ENCODE measurements at regions not wholly inside any gene's neighbourhood (a gene's known extent, or its start where the extent isn't known, plus 50 kb on each side); places are given as distances from the start of the nearest gene placed in this dataset.

DNA sequence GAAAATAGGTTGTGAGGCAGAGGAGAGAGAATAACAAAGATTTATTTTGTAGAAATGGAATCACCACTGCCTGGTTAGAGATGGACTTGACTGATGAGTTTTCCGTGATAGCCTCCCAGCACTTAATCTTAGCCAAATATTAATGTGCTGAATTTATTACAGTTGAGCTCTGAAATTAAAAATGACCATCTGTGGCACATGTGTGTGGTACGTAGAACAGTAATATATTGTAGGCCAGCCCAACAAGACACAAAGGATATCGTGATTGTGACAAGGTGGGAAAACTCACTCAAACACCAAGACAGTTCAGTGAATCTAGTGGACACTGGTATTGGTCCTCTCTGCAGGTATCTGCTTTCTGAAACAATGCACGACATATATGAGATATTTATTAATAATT is 119.4 kb downstream of the HAO1 start:
- TF ChIP-seq, protein P1, sequence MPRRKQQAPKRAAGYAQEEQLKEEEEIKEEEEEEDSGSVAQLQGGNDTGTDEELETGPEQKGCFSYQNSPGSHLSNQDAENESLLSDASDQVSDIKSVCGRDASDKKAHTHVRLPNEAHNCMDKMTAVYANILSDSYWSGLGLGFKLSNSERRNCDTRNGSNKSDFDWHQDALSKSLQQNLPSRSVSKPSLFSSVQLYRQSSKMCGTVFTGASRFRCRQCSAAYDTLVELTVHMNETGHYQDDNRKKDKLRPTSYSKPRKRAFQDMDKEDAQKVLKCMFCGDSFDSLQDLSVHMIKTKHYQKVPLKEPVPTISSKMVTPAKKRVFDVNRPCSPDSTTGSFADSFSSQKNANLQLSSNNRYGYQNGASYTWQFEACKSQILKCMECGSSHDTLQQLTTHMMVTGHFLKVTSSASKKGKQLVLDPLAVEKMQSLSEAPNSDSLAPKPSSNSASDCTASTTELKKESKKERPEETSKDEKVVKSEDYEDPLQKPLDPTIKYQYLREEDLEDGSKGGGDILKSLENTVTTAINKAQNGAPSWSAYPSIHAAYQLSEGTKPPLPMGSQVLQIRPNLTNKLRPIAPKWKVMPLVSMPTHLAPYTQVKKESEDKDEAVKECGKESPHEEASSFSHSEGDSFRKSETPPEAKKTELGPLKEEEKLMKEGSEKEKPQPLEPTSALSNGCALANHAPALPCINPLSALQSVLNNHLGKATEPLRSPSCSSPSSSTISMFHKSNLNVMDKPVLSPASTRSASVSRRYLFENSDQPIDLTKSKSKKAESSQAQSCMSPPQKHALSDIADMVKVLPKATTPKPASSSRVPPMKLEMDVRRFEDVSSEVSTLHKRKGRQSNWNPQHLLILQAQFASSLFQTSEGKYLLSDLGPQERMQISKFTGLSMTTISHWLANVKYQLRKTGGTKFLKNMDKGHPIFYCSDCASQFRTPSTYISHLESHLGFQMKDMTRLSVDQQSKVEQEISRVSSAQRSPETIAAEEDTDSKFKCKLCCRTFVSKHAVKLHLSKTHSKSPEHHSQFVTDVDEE (CRISPR knock-in tag; IDR thresholded peaks at IDR 0.05), result no peak
- ATAC-seq, result no peak

DNA sequence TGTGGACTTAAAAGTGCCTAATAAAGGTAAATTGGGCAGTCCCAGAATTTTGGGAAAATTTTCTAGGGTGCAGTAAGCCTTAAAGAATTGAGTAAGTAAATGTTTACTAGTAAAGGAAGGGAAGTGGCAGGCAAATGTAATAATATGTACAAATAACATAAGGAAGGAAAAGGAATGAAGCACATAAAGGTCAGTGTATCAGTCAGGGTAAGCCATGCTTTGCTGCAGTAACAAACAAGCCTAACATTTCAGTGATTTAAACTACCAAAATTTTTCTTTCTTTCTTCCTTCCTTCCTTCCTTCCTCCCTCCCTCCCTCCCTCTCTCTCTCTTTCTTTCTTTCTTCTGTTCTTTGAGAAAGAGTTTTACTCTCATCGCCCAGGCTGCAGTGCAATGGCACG is 117.5 kb downstream of the HAO1 start:
- TF ChIP-seq, protein P2, sequence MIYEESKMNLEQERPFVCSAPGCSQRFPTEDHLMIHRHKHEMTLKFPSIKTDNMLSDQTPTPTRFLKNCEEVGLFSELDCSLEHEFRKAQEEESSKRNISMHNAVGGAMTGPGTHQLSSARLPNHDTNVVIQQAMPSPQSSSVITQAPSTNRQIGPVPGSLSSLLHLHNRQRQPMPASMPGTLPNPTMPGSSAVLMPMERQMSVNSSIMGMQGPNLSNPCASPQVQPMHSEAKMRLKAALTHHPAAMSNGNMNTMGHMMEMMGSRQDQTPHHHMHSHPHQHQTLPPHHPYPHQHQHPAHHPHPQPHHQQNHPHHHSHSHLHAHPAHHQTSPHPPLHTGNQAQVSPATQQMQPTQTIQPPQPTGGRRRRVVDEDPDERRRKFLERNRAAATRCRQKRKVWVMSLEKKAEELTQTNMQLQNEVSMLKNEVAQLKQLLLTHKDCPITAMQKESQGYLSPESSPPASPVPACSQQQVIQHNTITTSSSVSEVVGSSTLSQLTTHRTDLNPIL (CRISPR knock-in tag; IDR thresholded peaks at IDR 0.05; ENCODE audit: low read depth), result no peak
- TF ChIP-seq ZNF70 (CRISPR knock-in tag; IDR thresholded peaks at IDR 0.05) (no peak), CSDC2 (CRISPR knock-in tag; IDR thresholded peaks at IDR 0.05) (no peak)

DNA sequence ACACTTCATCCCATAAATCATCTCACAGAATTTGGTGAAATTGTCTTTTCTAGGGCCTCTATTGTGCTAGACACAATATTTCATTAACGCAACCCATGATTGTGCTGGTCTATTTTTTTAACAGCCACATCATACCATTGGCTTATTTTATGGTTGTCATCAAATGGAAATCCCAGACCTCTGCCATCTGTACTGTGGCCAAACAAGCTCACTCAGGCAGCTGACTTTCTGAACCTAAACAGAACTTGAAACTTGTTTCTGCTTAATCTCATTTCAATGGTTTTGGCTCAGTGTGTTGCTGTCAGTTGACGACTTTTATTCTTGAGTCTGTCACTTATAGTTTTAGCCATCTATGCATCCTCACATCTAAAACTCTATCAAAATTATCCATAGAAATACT is 111.8 kb downstream of the HAO1 start:
- no peak for ATAC-seq
- TF ChIP-seq CSDC2 (CRISPR knock-in tag; IDR thresholded peaks at IDR 0.05) (no peak), PPARA (CRISPR knock-in tag; IDR thresholded peaks at IDR 0.05; ENCODE audit: borderline replicate concordance) (no peak), ZNF8 (CRISPR knock-in tag; IDR thresholded peaks at IDR 0.05) (no peak), ISL1 (CRISPR knock-in tag; IDR thresholded peaks at IDR 0.05) (no peak), ZC3H10 (CRISPR knock-in tag; IDR thresholded peaks at IDR 0.05) (no peak), ESRRG (CRISPR knock-in tag; IDR thresholded peaks at IDR 0.05) (no peak), SNAI2 (CRISPR knock-in tag; IDR thresholded peaks at IDR 0.05) (no peak), BACH2 (CRISPR knock-in tag; IDR thresholded peaks at IDR 0.05; ENCODE audit: borderline replicate concordance) (no peak), ARNTL (CRISPR knock-in tag; IDR thresholded peaks at IDR 0.05; ENCODE audit: borderline replicate concordance, low read depth) (no peak), OSR1 (CRISPR knock-in tag; IDR thresholded peaks at IDR 0.05) (no peak), ZFP30 (CRISPR knock-in tag; IDR thresholded peaks at IDR 0.05) (no peak), ZNF70 (CRISPR knock-in tag; IDR thresholded peaks at IDR 0.05) (no peak), ZFP3 (CRISPR knock-in tag; IDR thresholded peaks at IDR 0.05) (no peak), RARB (CRISPR knock-in tag; IDR thresholded peaks at IDR 0.05) (no peak)
- TF ChIP-seq, protein P1 (CRISPR knock-in tag; IDR thresholded peaks at IDR 0.05), result no peak
- TF ChIP-seq, protein P3, sequence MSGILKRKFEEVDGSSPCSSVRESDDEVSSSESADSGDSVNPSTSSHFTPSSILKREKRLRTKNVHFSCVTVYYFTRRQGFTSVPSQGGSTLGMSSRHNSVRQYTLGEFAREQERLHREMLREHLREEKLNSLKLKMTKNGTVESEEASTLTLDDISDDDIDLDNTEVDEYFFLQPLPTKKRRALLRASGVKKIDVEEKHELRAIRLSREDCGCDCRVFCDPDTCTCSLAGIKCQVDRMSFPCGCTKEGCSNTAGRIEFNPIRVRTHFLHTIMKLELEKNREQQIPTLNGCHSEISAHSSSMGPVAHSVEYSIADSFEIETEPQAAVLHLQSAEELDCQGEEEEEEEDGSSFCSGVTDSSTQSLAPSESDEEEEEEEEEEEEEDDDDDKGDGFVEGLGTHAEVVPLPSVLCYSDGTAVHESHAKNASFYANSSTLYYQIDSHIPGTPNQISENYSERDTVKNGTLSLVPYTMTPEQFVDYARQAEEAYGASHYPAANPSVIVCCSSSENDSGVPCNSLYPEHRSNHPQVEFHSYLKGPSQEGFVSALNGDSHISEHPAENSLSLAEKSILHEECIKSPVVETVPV (CRISPR knock-in tag; IDR thresholded peaks at IDR 0.05), result no peak
- TF ChIP-seq, protein P4, sequence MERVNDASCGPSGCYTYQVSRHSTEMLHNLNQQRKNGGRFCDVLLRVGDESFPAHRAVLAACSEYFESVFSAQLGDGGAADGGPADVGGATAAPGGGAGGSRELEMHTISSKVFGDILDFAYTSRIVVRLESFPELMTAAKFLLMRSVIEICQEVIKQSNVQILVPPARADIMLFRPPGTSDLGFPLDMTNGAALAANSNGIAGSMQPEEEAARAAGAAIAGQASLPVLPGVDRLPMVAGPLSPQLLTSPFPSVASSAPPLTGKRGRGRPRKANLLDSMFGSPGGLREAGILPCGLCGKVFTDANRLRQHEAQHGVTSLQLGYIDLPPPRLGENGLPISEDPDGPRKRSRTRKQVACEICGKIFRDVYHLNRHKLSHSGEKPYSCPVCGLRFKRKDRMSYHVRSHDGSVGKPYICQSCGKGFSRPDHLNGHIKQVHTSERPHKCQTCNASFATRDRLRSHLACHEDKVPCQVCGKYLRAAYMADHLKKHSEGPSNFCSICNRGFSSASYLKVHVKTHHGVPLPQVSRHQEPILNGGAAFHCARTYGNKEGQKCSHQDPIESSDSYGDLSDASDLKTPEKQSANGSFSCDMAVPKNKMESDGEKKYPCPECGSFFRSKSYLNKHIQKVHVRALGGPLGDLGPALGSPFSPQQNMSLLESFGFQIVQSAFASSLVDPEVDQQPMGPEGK (CRISPR knock-in tag; IDR thresholded peaks at IDR 0.05; ENCODE audit: borderline replicate concordance), result no peak
- TF ChIP-seq, protein P5, sequence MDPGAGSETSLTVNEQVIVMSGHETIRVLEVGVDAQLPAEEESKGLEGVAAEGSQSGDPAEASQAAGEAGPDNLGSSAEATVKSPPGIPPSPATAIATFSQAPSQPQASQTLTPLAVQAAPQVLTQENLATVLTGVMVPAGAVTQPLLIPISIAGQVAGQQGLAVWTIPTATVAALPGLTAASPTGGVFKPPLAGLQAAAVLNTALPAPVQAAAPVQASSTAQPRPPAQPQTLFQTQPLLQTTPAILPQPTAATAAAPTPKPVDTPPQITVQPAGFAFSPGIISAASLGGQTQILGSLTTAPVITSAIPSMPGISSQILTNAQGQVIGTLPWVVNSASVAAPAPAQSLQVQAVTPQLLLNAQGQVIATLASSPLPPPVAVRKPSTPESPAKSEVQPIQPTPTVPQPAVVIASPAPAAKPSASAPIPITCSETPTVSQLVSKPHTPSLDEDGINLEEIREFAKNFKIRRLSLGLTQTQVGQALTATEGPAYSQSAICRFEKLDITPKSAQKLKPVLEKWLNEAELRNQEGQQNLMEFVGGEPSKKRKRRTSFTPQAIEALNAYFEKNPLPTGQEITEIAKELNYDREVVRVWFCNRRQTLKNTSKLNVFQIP (CRISPR knock-in tag; IDR thresholded peaks at IDR 0.05; ENCODE audit: borderline replicate concordance, low read depth), result no peak
- TF ChIP-seq, protein P2 (CRISPR knock-in tag; IDR thresholded peaks at IDR 0.05; ENCODE audit: low read depth), result no peak

More for the DNA sequence above, 117.5 kb downstream of the HAO1 start:
- no peak for ATAC-seq

All from SK-N-SH treated with all-trans-retinoic acid at 6 μM for 48 hours (cell line).